ENCODE measurements at regions not wholly inside any gene's neighbourhood (a gene's known extent, or its start where the extent isn't known, plus 50 kb on each side); places are given as distances from the start of the nearest gene placed in this dataset.

DNA sequence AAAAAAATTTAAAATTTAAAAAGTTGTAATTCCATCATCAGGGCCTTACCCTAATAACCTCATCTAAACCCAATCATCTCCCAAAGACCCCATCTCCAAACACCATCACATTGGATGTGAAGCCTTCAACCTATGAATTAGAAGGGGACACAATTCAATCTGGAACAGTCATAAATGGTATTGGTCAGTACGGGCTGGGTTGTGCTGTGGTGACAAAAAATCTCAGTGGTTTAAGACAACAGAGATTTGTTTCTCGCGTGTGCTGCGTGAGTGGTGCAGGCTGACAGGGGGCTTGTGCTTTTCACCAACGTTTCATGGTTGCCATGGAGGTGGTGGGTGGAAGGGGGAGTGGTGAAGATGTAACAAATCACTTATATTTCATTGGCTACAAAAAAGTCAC, 174.5 kb downstream of the INHBB start:
- 42% methylated on average over 5 of the region's 5 CpGs for WGBS (ENCODE audit: insufficient coverage, low coverage, missing lambda C conversion rate)
- ATAC-seq (no peak), DNase-seq (ENCODE audit: extremely low read depth in 1 of 4, low spot score in 3 of 4) (no peak), FAIRE-seq (no peak)
- Histone ChIP-seq H3K27me3 (ENCODE audit: control insufficient read depth in 2 of 2, insufficient read depth in 2 of 2, low read length in 2 of 2) (peaks cover 12 to 44% of the 10 kb centered on the region in 2 experiments; a peak in 3 of 5 replicates), H3K9me3 (replicated peaks; ENCODE audit: control insufficient read depth, insufficient read depth, low read depth, low read length) (no peaks in the 10 kb centered on the region), H3K4me1 (replicated peaks in 1 of 2; ENCODE audit: control insufficient read depth in 2 of 2, insufficient read depth in 2 of 2, low read length in 2 of 2) (peaks cover 0 to 5% of the 10 kb centered on the region in 2 experiments; a peak in 2 of 5 replicates), H3K4me2 (ENCODE audit: insufficient read depth, low read length) (no peak overlapping the region), H3K36me3 (ENCODE audit: control insufficient read depth, insufficient read depth, low read length) (no peaks in the 10 kb centered on the region), H4K20me1 (replicated peaks; ENCODE audit: control insufficient read depth, insufficient read depth, low read length) (peaks cover 3% of the 10 kb centered on the region), H3K4me3 (no peak overlapping the region), H3K9me1 (ENCODE audit: control insufficient read depth, insufficient read depth, low read length) (no peaks in the 10 kb centered on the region), H2AFZ (ENCODE audit: low read depth, low read length) (no peak overlapping the region), H3K9ac (ENCODE audit: insufficient read depth in 1 of 2, low read depth in 2 of 2, low read length in 2 of 2) (no peak overlapping the region), H3K79me2 (ENCODE audit: control insufficient read depth, insufficient read depth, low read length) (no peaks in the 10 kb centered on the region), H3K27ac (ENCODE audit: extremely low read depth, low read depth, low read length) (no peak overlapping the region)
- BruUV-seq (replicated peaks), result no TSS peak
- TF ChIP-seq U2AF1 (optimal IDR thresholded peaks at IDR 0.05; ENCODE audit: low read depth, low read length), result no peak
- TF ChIP-seq VEZF1 (CRISPR knock-in tag; IDR thresholded peaks at IDR 0.05), result no peak
- TF ChIP-seq, protein P1, sequence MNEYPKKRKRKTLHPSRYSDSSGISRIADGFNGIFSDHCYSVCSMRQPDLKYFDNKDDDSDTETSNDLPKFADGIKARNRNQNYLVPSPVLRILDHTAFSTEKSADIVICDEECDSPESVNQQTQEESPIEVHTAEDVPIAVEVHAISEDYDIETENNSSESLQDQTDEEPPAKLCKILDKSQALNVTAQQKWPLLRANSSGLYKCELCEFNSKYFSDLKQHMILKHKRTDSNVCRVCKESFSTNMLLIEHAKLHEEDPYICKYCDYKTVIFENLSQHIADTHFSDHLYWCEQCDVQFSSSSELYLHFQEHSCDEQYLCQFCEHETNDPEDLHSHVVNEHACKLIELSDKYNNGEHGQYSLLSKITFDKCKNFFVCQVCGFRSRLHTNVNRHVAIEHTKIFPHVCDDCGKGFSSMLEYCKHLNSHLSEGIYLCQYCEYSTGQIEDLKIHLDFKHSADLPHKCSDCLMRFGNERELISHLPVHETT (CRISPR knock-in tag; conservative IDR thresholded peaks at IDR 0.05 in 1 of 2, IDR thresholded peaks at IDR 0.05 in 1 of 2), result no peak
- TF ChIP-seq ELF1 (tag; IDR thresholded peaks at IDR 0.05), result no peak
- TF ChIP-seq, protein P2, sequence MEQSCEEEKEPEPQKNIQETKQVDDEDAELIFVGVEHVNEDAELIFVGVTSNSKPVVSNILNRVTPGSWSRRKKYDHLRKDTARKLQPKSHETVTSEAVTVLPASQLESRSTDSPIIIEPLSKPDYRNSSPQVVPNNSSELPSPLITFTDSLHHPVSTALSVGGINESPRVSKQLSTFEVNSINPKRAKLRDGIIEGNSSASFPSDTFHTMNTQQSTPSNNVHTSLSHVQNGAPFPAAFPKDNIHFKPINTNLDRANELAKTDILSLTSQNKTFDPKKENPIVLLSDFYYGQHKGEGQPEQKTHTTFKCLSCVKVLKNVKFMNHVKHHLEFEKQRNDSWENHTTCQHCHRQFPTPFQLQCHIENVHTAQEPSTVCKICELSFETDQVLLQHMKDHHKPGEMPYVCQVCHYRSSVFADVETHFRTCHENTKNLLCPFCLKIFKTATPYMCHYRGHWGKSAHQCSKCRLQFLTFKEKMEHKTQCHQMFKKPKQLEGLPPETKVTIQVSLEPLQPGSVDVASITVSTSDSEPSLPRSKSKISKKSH (CRISPR knock-in tag; IDR thresholded peaks at IDR 0.05), result no peak
- TF ChIP-seq SAP30 (IDR thresholded peaks at IDR 0.05; ENCODE audit: borderline replicate concordance, insufficient read depth, low read depth, low read length, poor library complexity, severe bottlenecking), result no peak
- no peak for TF ChIP-seq GATAD2B (IDR thresholded peaks at IDR 0.05; ENCODE audit: borderline replicate concordance)
- TF ChIP-seq, protein P3, sequence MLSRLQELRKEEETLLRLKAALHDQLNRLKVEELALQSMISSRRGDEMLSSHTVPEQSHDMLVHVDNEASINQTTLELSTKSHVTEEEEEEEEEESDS (CRISPR knock-in tag; IDR thresholded peaks at IDR 0.05), result no peak
- no peak for TF ChIP-seq TRIM24 (IDR thresholded peaks at IDR 0.05)
- TF ChIP-seq, protein P4, sequence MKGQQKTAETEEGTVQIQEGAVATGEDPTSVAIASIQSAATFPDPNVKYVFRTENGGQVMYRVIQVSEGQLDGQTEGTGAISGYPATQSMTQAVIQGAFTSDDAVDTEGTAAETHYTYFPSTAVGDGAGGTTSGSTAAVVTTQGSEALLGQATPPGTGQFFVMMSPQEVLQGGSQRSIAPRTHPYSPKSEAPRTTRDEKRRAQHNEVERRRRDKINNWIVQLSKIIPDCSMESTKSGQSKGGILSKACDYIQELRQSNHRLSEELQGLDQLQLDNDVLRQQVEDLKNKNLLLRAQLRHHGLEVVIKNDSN (CRISPR knock-in tag; IDR thresholded peaks at IDR 0.05), result no peak
- TF ChIP-seq EGR1 (conservative IDR thresholded peaks at IDR 0.05), result no peak
- no peak for TF ChIP-seq ZNF644 (tag; IDR thresholded peaks at IDR 0.05; ENCODE audit: low read depth)
- TF ChIP-seq TCF7 (IDR thresholded peaks at IDR 0.05; ENCODE audit: borderline replicate concordance), result no peak
- TF ChIP-seq ZBTB17 (CRISPR knock-in tag; IDR thresholded peaks at IDR 0.05), result no peak
- no peak for TF ChIP-seq ETV1 (tag; conservative IDR thresholded peaks at IDR 0.05; ENCODE audit: low read depth)
- no peak for TF ChIP-seq NR3C1 (CRISPR knock-in tag; IDR thresholded peaks at IDR 0.05)
- no peak for TF ChIP-seq ZFX (CRISPR knock-in tag; IDR thresholded peaks at IDR 0.05)
- intact Hi-C loops (cut with micrococcal nuclease), result no loop called here
- in situ Hi-C loops (cut with MboI), result no loop called here
- POLR2A ChIA-PET, result interaction anchor here (0.5 kb wide), 1 partner anchor 29 kb away, joined by 3 read pairs; no protein-coding TSS in a partner anchor
- CTCF ChIA-PET (ENCODE audit: low intra/inter-chr PET ratio), result no interaction called here
